GM11168 (cell line): ENCODE measurements at regions not wholly inside any gene's neighbourhood (a gene's known extent, or its start where the extent isn't known, plus 50 kb on each side); places are given as distances from the start of the nearest gene placed in this dataset.
"Not testable (repeated sequence)": the region's sequence is repeated elsewhere in the genome, so short reads cannot be mapped to it uniquely, and the experiment has no call there.

Source experiments
- in situ Hi-C: fragments of 300-500 bp; cut with MboI; formaldehyde crosslinking; loops from one replicate; pipeline ENCODE4 v1.12.0; 2022; ENCODE audit warnings: low sequenced_read_pairs; ENCODE audit not compliant: unreplicated experiment

DNA sequence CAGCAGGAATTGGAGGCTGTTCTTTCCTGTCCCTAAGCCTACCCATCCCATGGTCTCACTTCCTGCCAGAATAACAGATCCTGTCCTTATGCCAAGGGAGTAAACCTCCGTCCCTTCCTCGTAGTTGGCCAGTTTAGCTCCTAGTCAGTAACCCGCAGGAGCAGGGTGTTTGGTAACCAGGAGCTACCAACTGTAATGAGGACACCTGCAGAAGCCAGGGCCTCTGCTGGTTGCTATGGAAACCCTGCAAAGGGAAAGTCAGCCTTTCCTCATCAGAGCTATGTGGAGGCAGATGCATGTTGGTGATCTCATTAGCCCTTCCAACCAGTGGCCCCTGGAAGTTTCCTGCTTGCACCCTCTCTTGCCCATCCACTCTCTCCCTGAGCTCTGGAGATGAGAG lies 368.2 kb upstream of the SULF2 start:
- in situ Hi-C loops, result no loop called here

DNA sequence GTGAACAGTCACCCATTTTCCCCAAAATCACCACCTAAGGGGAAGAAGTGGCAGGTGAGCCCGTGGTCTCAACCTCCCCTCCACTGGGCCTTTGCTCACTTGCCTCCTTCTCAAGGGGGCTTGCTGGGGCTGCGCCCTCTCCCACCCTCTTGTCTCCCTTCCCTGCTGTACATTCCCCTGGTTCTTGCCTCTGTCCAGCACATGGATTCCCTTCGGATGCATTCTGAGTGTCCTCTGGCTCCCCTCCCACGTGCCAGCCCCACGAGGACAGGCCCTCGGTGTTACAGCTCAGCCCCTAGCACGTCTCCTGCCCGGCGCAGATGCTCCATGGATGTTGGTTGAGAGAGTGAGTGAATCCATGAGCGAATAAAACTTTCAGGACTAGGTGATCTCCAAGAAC lies 367.8 kb upstream of the SULF2 start:
- in situ Hi-C loops, result no loop called here

DNA sequence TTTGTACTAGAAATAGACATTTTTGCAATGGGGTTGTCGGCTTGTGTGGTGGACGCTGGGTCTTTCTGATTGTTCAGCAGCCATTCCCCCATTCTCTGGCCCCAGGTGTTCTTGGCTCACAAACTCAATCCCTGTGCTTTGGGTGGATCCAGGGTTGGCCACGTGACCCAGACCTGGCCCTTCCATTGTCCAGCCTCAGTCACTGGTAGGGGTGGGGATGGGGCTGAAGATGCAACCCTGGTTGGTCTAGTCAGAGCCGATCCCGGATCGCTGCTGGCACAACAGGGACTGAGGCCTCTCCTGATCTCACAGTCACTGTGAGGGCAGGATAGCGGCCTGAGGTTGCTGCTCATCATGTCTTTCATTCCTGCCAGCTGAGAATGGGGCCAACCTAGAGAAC lies 365.3 kb upstream of the SULF2 start:
- in situ Hi-C loops, result no loop called here

DNA sequence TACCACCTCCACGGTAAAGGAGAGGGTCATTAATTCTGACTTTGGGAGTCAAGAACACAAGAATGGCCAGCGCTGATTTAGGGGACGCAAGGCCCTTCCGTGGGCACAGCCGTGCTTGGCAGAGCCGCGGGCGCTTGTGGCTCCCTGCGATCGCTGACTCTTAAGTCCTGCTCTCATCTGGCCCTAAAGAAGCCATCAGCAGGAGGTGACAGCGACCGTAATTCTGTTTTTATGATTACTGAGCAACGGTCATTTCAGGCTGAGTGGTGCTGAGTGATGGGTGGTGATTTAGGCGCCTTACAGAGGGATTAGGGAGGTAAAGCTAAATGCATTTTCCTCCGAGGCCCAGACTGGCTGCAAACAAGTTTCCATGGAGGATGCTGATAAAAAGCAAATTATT lies 364.6 kb upstream of the SULF2 start:
- in situ Hi-C loops, result no loop called here

DNA sequence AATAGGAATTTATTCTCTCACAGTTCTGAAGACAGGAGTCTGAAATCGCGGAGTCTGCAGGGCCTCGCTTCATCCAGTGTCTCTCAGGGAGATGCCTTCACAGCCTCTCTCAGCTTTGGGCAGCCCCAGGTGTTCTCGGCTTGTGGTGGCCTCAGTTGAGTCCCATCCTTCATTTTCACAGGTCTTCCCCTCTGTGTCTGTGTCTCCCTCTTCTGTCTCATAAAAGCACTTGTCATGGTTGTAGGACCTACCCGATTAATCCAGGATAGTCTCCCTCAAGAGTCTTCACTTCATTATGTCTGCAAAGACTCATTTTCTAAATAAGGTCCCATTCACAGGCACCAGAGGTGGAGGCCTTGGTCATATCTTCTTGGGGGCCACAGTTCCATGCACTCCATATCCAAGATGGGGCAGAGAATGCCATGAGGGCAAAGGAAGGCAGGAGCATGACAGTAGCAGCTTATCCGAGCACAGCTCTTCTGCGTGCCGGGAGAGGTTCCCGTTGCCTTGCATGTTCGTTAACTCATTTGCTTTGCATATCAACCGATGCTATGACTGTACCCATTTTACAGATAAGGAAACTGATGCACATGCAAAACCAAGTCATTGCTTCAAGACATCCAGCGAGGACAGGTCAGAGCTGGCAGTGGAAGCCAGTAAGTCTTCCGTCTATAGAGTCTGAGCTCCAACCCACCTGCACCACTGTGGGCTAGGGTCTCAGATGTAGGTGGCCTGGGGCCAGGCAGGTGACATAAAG lies 363.8 kb upstream of the SULF2 start:
- in situ Hi-C loops, result no loop called here

DNA sequence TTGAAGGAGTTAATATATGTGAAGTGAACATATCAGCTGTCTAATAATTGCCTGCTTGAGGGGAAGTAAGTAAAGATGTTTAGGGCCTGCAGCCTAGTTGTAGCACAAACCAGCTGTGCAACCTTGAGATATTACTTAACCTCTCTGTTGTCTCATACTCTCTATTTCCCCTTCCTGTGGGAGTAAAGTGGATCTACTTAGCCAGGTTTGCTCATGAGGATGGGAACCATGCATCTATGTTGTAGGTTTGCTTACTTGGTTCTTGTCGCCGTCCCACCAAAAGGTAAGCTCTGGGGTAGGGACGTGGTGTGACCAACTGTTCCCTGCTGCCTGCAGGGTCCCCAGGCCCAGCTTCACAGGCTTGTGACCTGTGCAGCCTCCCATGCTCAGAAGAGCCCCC lies 362.7 kb upstream of the SULF2 start:
- in situ Hi-C loops, result no loop called here

DNA sequence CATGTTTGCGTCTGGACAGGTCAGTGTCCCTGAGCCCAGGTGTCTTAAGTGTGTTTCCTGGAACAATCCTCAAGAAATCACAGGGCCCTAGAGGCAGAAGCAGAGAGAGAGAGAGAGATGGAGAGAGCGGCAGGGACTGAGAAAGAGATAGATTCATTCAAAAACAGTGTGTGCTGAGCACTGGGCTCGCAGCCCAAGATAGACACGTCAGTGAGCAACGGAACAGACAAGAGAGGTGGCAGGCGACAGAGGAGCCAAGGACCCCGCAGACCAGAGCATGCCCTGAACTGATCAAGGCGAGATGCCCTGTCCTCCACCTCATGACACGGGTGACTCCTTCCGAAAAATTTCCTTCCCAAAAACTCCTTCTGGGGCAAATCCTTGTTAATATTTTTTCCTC lies 362.0 kb upstream of the SULF2 start:
- in situ Hi-C loops, result no loop called here

DNA sequence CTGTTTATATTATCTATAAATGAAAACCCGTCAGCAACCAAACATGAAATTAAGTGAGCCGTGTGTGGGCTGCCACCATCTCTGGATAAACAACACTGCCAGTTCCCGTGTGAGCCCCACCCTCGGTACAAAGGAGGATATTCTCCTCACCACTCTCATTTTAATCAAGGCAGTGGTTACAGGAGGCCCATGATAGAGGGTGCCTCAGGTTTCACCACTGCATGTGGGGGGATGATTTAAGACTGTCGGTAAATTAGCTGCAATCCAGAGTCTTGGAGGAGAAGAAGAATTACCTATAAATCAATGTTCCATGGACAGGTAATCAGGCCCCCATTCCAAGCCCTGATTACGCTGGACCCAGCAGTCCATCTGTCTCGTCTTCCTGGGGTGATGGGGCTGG lies 361.6 kb upstream of the SULF2 start:
- in situ Hi-C loops, result no loop called here

DNA sequence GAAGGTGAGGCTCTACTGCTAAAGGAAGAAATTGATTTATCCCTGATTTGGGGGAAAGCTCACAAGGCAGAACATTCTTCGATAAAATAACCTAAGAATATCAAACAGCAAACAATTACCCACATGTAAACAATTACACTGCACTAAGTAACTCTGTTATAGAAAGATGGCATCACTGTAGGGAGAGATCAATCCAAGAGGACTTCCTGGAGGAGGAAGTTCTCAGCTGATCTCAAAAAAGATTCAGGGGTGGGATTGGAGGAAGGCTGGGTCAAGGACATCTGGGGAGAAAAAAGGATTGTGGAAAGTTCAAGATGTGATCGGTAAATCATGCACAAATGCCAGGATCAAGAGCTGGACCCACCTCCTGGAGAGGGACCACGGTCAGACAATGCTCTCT lies 361.0 kb upstream of the SULF2 start:
- in situ Hi-C loops, result no loop called here

DNA sequence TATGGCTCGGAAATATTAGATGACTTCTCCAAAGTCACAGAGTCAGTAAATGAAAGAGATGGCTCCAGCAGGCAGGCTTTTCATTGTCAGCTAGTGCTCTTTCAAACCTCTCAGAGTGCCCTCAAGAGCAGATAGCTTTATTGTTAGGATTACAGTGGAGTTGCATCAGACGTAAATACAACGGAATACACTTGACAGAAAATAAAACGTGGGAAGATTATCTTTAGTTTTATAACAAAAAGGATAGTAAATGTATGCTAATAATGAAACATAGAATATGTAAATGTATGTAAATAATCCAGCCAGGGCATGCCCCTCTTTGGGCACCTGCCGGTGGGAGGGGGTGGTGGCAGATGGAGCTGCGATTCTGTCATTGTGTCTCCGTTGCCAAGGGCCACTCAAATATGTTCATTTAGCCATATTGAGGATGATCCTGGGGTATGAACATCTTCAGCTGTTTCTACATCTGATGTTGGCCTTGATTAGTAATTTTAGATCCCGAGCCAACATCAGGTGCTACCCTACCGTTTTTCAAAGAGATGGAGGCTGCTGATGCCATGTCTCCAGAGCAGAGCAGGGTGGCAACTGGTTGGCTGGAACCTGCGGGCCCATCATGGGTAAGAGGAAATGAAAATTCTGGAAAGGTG lies 358.3 kb upstream of the SULF2 start:
- in situ Hi-C loops, result no loop called here

DNA sequence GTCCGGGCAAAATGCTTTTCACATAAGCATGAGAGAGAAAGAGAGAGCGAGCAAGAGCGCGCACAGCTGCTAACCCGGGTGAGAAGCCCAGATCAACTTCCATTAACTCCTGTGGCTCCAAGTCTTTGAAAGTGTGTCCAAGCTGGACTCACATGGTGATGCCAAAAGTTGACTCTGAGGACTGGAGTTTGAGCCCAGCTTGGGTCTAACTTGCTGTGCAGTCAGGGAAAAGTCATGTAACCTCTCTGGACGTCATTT lies 357.2 kb upstream of the SULF2 start:
- in situ Hi-C loops, result no loop called here

DNA sequence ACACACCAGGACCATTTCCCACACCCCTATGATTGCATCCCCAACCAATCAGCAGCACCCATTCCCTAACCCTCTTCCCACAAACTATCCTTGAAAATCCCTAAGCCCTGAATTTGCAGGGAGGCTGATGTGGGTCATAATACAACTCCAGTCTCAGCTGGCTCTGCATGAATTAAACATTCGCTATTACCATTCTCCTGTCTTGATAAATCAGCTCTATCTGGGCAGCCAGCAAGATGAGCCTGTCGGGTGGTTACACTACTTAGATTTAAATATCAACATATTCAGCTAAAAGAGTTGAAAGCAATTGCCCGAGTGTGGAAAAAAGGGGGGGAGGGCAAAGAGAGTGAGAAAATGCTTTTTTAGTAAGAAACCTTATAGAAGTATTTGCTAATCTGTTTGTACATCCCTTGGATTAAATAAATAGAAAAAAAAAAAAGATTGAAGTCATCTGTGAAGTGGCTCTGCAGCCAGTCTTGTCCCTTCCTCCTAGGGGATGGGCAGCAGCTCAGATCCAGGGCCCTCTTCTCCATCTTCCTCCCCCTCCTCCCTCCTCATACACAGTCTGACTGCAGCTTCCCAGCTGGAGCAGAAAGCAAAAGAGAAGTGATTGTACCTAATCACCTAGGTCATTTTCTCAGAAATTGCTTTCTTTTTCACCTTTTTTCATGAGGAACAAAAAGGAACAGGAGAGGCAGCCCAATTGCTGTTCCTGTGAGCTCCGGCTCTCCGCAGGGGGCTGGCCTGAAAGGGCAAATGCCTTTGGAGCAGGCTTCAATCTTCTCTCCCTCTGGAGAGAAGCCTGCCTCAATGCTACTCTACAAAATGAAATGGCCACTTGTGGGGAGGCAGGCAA lies 356.6 kb upstream of the SULF2 start:
- in situ Hi-C loops, result no loop called here

DNA sequence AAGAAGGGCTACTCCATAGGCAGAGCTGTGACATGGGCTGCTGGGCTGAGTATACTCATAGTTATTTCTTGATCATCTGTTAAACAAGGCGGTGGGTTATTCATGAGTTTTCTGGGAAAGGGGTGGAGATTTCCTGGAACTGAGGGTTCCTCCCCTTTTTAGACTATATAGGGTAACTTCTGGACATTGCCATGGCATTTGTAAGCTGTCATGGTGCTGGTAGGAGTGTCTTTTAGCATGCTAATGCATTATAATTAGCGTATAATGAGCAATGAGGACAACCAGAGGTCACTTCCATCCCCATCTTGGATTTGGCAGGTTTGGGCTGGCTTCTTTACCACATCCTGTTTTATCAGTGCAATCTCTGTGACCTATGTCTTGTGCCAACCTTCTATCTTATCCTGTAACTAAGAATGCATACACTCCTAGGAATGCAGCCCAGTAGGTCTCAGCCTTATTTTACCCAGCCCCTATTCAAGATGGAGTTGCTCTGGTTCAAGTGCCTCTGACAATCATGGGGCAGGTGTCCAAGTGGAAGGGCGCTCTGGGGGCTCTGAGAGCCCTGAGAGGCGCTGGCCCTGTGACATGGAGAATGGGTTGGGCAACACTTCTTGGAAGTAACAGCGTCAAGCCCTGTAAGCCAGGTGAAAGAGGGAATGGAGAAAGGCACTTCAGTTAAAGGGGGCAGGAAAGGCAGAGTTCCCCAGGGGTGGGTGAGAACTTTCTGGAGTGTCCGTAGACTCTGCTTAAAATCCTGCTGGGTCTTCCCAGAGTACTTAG lies 354.2 kb upstream of the SULF2 start:
- in situ Hi-C loops, result no loop called here

DNA sequence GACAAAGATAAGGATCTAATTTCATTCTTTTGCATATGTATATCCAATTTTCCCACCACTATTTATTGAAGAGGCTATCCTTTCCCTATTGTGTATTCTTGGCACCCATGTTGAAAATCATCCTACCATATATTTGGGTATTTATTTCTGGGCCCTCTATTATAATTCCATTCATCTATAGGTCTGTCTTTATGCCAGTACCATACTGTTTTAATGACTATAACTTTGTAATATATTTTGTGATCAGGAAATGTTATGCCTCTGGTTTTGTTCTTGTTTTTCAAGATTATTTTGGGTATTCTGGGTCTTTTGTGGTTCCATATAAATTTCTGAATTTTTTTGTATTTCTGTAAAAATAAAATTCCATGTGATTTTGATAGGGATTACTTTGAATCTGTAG lies 347.6 kb upstream of the SULF2 start:
- in situ Hi-C loops, result no loop called here

DNA sequence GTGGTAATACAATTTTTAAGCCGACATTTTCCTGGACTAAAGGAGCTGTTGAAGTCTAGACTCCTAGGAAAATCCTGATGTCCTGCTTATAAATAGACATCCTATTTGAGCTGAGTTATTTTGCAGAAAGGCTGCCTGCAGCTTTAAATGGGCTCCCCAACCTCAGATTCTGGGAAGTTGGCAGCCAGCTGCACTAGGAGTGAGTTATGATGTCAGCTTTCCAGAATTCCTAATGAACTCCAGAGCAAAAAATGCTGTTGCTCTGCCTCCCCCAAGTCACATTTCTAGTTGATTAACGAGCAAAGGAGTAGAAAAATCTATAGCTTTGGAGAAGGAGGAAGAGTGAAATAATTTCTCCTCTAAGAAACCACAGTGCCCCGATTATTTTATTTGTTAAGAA lies 346.3 kb upstream of the SULF2 start:
- in situ Hi-C loops, result no loop called here

DNA sequence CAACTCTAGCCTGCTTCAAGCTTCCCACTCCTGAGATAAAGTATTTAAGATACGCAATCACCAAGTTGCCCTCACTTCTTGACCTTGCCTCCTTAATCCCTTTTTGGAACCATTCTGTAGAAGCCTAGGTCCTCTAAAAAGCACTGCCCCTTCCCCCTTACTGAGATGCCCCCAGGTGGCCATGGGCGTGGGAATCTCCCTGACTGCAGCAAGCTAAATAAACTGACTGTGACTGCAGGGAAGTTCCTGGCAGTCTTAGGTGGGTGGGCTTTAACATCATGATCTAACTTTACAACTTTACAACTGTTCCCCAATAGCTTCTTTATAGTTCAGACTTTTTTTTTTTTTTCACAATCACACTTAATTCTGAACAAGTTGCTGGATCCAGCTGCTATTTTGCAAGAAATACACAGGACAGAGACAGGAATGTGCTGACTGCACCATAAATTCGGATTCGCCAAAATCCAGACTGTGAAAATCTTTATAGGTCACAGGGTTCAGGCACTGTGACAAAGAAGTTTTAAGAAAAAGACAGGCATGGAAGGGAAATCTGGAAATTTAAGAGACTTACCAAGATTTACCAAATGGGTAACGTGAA lies 344.2 kb upstream of the SULF2 start:
- in situ Hi-C loops, result no loop called here

DNA sequence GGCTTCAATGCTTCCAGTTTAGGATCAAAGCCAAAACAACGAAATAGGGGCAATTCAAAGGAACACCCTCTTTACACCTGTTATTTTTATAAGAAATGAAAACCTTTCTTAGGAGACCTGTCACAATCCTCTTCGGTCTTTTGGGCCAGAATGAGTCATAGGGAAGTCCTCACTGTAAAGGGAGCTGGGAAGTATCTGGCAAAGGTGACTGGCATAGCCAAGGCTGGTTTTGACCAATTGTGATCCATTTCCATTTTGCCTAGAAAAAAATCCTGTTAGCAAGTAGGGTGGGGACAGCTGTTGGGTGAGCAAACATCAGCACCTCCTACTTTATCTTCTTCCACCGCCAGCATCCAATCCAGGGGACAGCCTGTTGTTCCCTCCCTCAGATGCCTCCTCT lies 343.2 kb upstream of the SULF2 start:
- in situ Hi-C loops, result no loop called here

DNA sequence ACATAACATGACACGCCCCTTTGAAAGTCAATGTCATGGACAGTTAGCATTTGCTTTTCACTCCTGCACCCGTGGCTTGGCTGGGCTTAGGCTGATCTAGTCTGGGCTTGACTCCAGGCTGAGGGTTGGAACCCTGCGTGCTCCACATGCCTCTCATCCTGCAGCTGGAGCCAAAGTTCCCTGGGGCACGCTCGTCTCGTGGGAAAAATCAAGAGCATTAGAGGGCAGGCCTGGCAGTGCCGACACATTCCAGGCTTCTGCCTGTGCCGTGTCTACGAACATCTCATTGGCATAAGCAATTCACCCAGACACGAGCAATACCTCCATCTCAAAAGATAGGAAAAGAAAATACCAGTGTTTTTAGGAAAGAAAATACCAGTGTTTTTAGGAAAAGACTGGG lies 342.7 kb upstream of the SULF2 start:
- in situ Hi-C loops, result not testable (repeated sequence)

DNA sequence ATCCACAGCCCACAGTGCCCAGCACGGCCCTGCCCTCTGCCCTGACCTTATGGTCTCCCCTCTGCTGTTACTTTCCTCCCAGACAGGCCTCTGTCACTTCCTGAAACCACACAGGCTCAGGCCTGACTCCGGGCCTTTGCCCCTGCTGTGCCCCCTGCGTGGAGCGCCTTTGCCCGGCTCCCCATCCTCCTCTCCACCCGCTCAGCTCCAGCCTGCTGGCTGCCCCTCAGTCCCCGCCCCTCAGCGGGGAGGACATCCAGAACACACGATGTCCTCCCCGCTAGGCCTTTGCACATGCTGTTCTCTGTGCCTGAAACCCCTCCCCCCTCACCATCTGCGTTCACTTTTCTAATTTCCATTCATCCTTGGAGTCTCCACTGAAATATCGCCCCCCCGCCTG lies 341.9 kb upstream of the SULF2 start:
- in situ Hi-C loops, result not testable (repeated sequence)

DNA sequence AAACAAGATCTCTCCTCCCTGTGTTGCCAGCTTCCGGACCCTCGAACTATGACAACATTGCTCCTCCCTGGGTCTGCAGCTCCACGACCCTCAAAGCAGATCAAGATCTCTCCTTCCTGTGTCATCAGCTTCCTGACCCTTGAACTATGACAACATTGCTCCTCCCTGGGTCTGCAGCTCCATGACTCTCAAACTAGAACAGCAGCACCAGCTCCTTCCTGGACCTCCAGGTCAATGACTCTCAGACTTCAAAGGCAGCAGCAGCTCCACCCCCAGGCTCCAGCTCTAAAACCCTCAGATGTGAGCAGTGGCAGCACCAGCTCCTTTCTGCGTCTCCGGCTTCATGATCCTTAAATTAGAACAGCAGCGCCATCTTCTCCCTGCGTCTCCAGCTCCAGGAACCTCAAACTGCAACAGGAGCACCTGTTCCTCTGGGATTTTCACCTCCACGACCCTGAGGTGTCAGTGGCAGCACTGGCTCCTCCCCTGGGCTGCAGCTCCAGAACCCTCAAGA lies 341.0 kb upstream of the SULF2 start:
- in situ Hi-C loops, result no loop called here
